Mesothelial cell of epicardium (in vitro differentiated cells): ENCODE measurements at regions not wholly inside any gene's neighbourhood (a gene's known extent, or its start where the extent isn't known, plus 50 kb on each side); places are given as distances from the start of the nearest gene placed in this dataset.

Source experiments
- DNase-seq, 2 experiments: peaks; one replicate each; pipeline ENCODE4 v3.0.0; 2021; ENCODE audit warnings: low spot score in 2 of 2; ENCODE audit not compliant: unreplicated experiment in 2 of 2
- H3K27ac Mint-ChIP-seq: 2 replicates; pipeline ENCODE4 v1.8.0; 2021; ENCODE audit warnings: mixed read lengths
- H3K27me3 Mint-ChIP-seq: 2 replicates; pipeline ENCODE4 v1.8.0; 2021; ENCODE audit warnings: low read depth, mixed read lengths
- H3K36me3 Mint-ChIP-seq: 2 replicates; pipeline ENCODE4 v1.8.0; 2021; ENCODE audit warnings: mixed read lengths
- H3K4me1 Mint-ChIP-seq: 2 replicates; pipeline ENCODE4 v1.8.0; 2021; ENCODE audit warnings: mixed read lengths
- H3K4me3 Mint-ChIP-seq: 2 replicates; pipeline ENCODE4 v1.8.0; 2021; ENCODE audit warnings: mild to moderate bottlenecking, moderate library complexity, mixed read lengths
- H3K9me3 Mint-ChIP-seq: 2 replicates; pipeline ENCODE4 v1.8.0; 2021; ENCODE audit warnings: mixed read lengths
- TF ChIP-seq, protein P1 (sequence below): fragments of 200-600 bp; sonication (generic); IDR thresholded peaks from one replicate; pipeline ENCODE4 v1.5.0; 2021; ENCODE audit warnings: antibody characterized with exemption; ENCODE audit not compliant: unreplicated experiment

DNA sequence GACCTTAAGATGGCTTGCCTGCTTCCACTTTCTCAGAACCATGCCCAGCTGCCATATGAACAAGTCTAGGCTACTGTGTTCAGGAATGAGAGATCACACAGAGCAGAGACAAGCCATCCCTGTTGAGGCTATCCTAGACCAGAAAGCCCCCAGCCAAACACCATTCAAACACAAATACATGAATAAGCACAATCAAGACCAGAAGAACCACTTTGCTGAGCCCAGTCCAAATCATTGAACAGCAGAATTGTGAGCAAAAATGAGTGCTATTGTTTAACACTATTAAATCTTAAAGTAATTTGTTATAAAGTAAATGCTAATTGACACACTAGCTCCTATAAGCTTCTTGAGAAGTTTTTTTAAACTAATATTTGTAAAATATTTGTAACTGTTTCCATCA, 79.0 kb upstream of the LYZL1 start:
- TF ChIP-seq, protein P1, sequence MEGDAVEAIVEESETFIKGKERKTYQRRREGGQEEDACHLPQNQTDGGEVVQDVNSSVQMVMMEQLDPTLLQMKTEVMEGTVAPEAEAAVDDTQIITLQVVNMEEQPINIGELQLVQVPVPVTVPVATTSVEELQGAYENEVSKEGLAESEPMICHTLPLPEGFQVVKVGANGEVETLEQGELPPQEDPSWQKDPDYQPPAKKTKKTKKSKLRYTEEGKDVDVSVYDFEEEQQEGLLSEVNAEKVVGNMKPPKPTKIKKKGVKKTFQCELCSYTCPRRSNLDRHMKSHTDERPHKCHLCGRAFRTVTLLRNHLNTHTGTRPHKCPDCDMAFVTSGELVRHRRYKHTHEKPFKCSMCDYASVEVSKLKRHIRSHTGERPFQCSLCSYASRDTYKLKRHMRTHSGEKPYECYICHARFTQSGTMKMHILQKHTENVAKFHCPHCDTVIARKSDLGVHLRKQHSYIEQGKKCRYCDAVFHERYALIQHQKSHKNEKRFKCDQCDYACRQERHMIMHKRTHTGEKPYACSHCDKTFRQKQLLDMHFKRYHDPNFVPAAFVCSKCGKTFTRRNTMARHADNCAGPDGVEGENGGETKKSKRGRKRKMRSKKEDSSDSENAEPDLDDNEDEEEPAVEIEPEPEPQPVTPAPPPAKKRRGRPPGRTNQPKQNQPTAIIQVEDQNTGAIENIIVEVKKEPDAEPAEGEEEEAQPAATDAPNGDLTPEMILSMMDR, result no peak
- Mint-ChIP-seq H3K36me3 (peaks cover 13% of the 10 kb centered on the region), H3K4me3 (no peak overlapping the region), H3K4me1 (peaks cover 32% of the 10 kb centered on the region), H3K9me3 (peaks cover 19% of the 10 kb centered on the region), H3K27me3 (no peaks in the 10 kb centered on the region), H3K27ac (no peak overlapping the region)
- DNase-seq, result no peak

DNA sequence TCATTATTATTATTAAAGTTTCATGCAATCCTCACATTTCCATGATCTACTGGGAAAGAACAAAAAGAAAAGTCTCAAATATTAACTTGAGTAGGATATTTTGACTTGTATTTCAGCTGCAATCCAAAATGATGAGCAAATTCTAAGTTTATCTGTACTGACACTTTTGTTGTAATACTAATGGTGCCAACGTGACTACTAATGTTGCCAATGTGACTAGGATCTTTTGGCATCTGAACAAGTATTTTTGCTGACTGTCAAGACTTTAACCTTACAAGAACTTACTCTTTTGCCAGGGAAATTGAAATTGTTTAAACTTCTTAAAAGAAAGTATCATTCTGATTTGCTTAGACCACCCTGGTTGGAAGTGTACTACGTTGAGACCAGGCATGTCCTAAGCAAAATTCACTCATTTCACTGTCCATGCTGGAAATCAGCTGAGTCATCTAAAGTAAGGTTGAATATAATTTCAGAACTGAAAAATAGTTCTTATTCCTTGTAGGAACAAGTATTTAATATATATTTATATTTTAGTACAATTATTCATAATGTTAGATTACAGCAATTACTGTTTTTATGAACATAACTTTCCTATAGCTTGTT, 78.5 kb upstream of the LYZL1 start:
- H3K4me1 Mint-ChIP-seq, result peaks cover 29% of the 10 kb centered on the region
- TF ChIP-seq, protein P1, result no peak
- no peak for DNase-seq
- peaks cover 22% of the 10 kb centered on the region for H3K9me3 Mint-ChIP-seq
- H3K27me3 Mint-ChIP-seq, result no peaks in the 10 kb centered on the region
- H3K4me3 Mint-ChIP-seq, result no peak overlapping the region
- H3K27ac Mint-ChIP-seq, result no peak overlapping the region
- H3K36me3 Mint-ChIP-seq, result peaks cover 13% of the 10 kb centered on the region

- peaks cover 21% of the 10 kb centered on the region for H3K4me1 Mint-ChIP-seq
- DNase-seq, result no peak
- no peaks in the 10 kb centered on the region for H3K27me3 Mint-ChIP-seq
- no peak overlapping the region for H3K4me3 Mint-ChIP-seq
- H3K36me3 Mint-ChIP-seq, result peaks cover 14% of the 10 kb centered on the region
- no peak overlapping the region for H3K27ac Mint-ChIP-seq
- peaks cover 25% of the 10 kb centered on the region for H3K9me3 Mint-ChIP-seq
- TF ChIP-seq, protein P1, result no peak
Observed at GRCh38 chr10:29212597-29212996, 76.3 kb upstream of the LYZL1 start.

DNA sequence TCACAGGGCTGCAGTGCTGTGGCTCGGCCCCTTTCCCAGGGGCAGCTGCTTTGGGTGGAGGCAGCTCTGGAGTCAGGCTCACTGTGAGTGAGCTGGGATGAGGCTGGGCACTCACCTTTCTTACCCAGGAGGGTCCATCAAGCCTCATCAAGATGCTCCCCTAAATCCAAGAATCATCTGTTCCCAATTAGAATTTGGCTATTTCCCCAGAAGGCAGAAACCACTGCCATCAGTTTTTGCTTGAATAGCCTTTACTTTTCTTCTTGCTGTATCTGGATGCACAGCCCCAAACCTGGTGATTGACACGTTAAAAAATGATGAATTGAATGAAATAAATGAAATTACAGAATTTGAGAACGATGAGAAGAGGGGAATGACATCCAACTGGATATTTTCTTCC, 74.3 kb upstream of the LYZL1 start:
- peaks cover 14% of the 10 kb centered on the region for H3K4me1 Mint-ChIP-seq
- peaks cover 19% of the 10 kb centered on the region for H3K9me3 Mint-ChIP-seq

GRCh38 chr10:29217292-29217738, 71.6 kb upstream of the LYZL1 start:
- Mint-ChIP-seq H3K4me1 (peaks cover 25% of the 10 kb centered on the region), H3K27ac (peak overlapping the region; percentile 85), H3K4me3 (no peak overlapping the region), H3K27me3 (no peaks in the 10 kb centered on the region), H3K9me3 (peaks cover 16% of the 10 kb centered on the region), H3K36me3 (peaks cover 8% of the 10 kb centered on the region)
- DNase-seq, result no peak
- TF ChIP-seq, protein P1, result no peak

More for the DNA sequence above, 74.3 kb upstream of the LYZL1 start:
- DNase-seq, result no peak
- no peaks in the 10 kb centered on the region for H3K27me3 Mint-ChIP-seq
- H3K4me3 Mint-ChIP-seq, result no peak overlapping the region
- TF ChIP-seq, protein P1, result no peak
- H3K27ac Mint-ChIP-seq, result no peak overlapping the region
- peaks cover 11% of the 10 kb centered on the region for H3K36me3 Mint-ChIP-seq
